ENCODE measurements at regions not wholly inside any gene's neighbourhood (a gene's known extent, or its start where the extent isn't known, plus 50 kb on each side); places are given as distances from the start of the nearest gene placed in this dataset.

DNA sequence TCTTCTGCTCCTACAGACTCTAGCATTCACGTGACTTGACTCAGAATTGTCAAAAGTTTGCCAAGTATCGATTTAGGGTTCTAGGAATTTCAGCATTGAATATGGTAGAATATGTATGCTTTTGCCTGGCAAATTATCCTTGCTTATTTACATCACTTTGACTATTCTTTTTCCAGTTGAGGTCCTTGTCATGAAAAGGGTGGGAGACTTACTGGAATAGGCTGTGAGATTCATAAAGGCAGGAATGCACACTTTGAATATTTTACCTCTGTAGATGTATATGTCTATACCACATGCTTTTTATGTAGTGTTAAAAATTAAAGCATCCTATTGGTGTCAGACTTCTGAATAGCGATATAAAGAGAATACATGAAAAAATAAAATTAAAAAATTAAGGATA is 378.8 kb upstream of the RARB start:
- no peaks in the 10 kb centered on the region for H3K27me3 Mint-ChIP-seq
- H3K9me3 Mint-ChIP-seq: peaks cover 10% of the 10 kb centered on the region
- no peak overlapping the region for H3K4me3 Mint-ChIP-seq
- H3K27ac Mint-ChIP-seq: no peak overlapping the region
- no peaks in the 10 kb centered on the region for H3K4me1 Mint-ChIP-seq (ENCODE audit: low read depth)
- H3K36me3 Mint-ChIP-seq (ENCODE audit: low read depth): no peaks in the 10 kb centered on the region

GRCh38 chr3:25053360-25053759 is 374.7 kb upstream of the RARB start:
- Mint-ChIP-seq H3K27me3 (no peaks in the 10 kb centered on the region), H3K36me3 (ENCODE audit: low read depth) (no peaks in the 10 kb centered on the region), H3K4me3 (no peak overlapping the region), H3K9me3 (peaks cover 10% of the 10 kb centered on the region), H3K27ac (no peak overlapping the region), H3K4me1 (ENCODE audit: low read depth) (no peaks in the 10 kb centered on the region)

DNA sequence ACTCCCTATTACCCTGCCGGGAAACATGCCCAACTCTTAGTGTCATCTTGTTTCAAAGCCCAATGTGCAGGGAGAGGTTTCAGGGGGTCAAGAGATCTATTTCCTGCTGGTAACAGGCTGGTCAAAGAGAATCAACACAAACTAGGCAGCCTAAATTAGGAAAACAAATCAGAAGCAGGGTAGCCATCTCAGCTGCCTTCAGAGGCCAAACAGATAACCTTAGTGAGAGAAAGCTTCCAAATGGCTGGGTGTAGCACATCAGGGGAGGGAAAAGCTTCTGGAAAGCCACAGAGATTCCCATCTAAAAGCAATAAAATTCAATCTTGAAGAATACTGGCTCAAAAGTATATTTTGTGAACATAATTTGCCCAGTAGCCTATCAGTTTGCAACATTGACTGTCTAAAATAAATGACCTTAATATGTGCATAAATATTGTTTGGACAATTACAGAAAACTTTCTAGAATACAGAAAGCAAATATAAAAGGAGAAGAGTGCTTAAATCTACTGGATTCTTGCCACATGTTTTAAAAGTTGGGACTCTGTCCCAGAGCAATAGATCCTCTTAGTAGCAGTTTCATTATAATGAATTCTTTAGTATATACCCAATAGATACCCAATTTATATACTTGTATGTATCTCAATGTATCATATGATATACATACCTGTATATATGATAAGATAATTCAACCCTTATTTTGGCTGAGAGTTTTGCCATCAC is 371.9 kb upstream of the RARB start:
- Mint-ChIP-seq H3K4me3 (no peak overlapping the region), H3K36me3 (ENCODE audit: low read depth) (no peaks in the 10 kb centered on the region), H3K9me3 (no peaks in the 10 kb centered on the region), H3K4me1 (ENCODE audit: low read depth) (no peaks in the 10 kb centered on the region), H3K27ac (no peak overlapping the region), H3K27me3 (no peaks in the 10 kb centered on the region)

DNA sequence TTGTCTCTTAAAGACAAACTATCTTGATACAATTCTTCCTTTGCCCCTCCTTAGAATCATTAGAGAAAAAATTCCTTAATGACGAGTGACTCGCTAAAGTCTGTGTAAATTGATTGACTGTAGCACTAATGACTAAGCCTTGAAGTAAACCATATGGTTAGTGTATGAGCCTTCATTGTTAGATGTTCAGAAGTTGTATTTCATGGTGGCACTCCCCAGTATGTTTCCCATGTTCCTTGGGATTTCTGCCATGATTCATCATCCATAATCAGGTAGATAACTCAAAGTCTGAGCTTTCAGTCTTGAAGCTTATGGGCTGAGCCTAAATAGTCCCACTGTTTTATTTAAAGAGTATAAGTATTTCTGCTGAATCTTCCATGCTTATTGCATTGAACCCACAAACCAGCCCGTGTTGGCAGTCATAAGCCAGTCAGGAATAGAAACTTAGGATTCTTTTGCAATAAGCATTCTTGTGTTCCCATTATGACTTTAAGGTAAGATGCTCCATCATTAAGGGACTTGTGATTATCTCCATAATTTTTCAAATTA is 371.2 kb upstream of the RARB start:
- Mint-ChIP-seq H3K36me3 (ENCODE audit: low read depth) (no peaks in the 10 kb centered on the region), H3K9me3 (no peaks in the 10 kb centered on the region), H3K4me3 (no peak overlapping the region), H3K27ac (no peak overlapping the region), H3K4me1 (ENCODE audit: low read depth) (no peaks in the 10 kb centered on the region), H3K27me3 (no peaks in the 10 kb centered on the region)

GRCh38 chr3:25057379-25057778 is 370.7 kb upstream of the RARB start:
- Mint-ChIP-seq H3K27ac (no peak overlapping the region), H3K4me3 (no peak overlapping the region), H3K4me1 (ENCODE audit: low read depth) (no peaks in the 10 kb centered on the region), H3K9me3 (no peaks in the 10 kb centered on the region), H3K27me3 (no peaks in the 10 kb centered on the region), H3K36me3 (ENCODE audit: low read depth) (no peaks in the 10 kb centered on the region)

DNA sequence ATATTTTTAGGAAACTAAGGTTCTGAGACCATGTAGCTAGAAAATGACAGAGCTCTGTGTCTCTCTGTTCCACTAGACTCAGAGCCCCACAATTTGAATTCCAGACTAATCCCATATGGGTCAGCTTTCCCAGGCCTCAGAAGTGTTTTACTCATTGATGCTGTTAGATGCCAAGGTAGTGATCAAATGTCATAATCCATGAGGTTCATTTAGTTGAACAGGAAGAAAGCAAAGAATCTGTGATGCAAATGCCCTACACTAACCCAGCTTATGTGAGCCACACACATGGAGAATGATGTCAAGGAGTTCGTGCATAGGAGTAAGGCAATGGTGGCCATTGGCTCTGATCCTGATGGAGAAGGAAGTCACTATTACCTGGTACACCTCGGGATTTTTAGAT is 363.4 kb upstream of the RARB start:
- H3K36me3 Mint-ChIP-seq (ENCODE audit: low read depth): no peaks in the 10 kb centered on the region
- H3K9me3 Mint-ChIP-seq: peaks cover 7% of the 10 kb centered on the region
- H3K4me3 Mint-ChIP-seq: no peak overlapping the region
- H3K27ac Mint-ChIP-seq: no peak overlapping the region
- no peaks in the 10 kb centered on the region for H3K27me3 Mint-ChIP-seq
- H3K4me1 Mint-ChIP-seq (ENCODE audit: low read depth): no peaks in the 10 kb centered on the region

- Mint-ChIP-seq H3K9me3 (peaks cover 14% of the 10 kb centered on the region), H3K27ac (no peak overlapping the region), H3K4me1 (ENCODE audit: low read depth) (no peaks in the 10 kb centered on the region), H3K4me3 (no peak overlapping the region), H3K36me3 (ENCODE audit: low read depth) (no peaks in the 10 kb centered on the region), H3K27me3 (no peaks in the 10 kb centered on the region)
Measured at GRCh38 chr3:25069970-25070369, 358.1 kb upstream of the RARB start.

GRCh38 chr3:25071846-25072245 is 356.2 kb upstream of the RARB start:
- Mint-ChIP-seq H3K9me3 (peaks cover 14% of the 10 kb centered on the region), H3K27me3 (no peaks in the 10 kb centered on the region), H3K4me1 (ENCODE audit: low read depth) (no peaks in the 10 kb centered on the region), H3K27ac (no peak overlapping the region), H3K36me3 (ENCODE audit: low read depth) (no peaks in the 10 kb centered on the region), H3K4me3 (no peak overlapping the region)

GRCh38 chr3:25073423-25073822 is 354.6 kb upstream of the RARB start:
- H3K9me3 Mint-ChIP-seq: peaks cover 10% of the 10 kb centered on the region
- no peaks in the 10 kb centered on the region for H3K4me1 Mint-ChIP-seq (ENCODE audit: low read depth)
- H3K27ac Mint-ChIP-seq: no peak overlapping the region
- H3K27me3 Mint-ChIP-seq: no peaks in the 10 kb centered on the region
- no peak overlapping the region for H3K4me3 Mint-ChIP-seq
- H3K36me3 Mint-ChIP-seq (ENCODE audit: low read depth): no peaks in the 10 kb centered on the region

GRCh38 chr3:25074149-25074548 is 353.9 kb upstream of the RARB start:
- Mint-ChIP-seq H3K4me3 (no peak overlapping the region), H3K27me3 (no peaks in the 10 kb centered on the region), H3K4me1 (ENCODE audit: low read depth) (no peaks in the 10 kb centered on the region), H3K27ac (no peak overlapping the region), H3K9me3 (peaks cover 7% of the 10 kb centered on the region), H3K36me3 (ENCODE audit: low read depth) (no peaks in the 10 kb centered on the region)

- H3K27me3 Mint-ChIP-seq: no peaks in the 10 kb centered on the region
- no peaks in the 10 kb centered on the region for H3K36me3 Mint-ChIP-seq (ENCODE audit: low read depth)
- H3K4me3 Mint-ChIP-seq: no peak overlapping the region
- no peak overlapping the region for H3K27ac Mint-ChIP-seq
- H3K4me1 Mint-ChIP-seq (ENCODE audit: low read depth): no peaks in the 10 kb centered on the region
- peaks cover 8% of the 10 kb centered on the region for H3K9me3 Mint-ChIP-seq
Measured at GRCh38 chr3:25080461-25080860, 347.6 kb upstream of the RARB start.

- Mint-ChIP-seq H3K9me3 (peaks cover 8% of the 10 kb centered on the region), H3K27ac (no peak overlapping the region), H3K4me1 (ENCODE audit: low read depth) (no peaks in the 10 kb centered on the region), H3K4me3 (no peak overlapping the region), H3K27me3 (no peaks in the 10 kb centered on the region), H3K36me3 (ENCODE audit: low read depth) (no peaks in the 10 kb centered on the region)
Measured at GRCh38 chr3:25084016-25084415, 344.0 kb upstream of the RARB start.

GRCh38 chr3:25086721-25087120 is 341.3 kb upstream of the RARB start:
- H3K27me3 Mint-ChIP-seq: no peaks in the 10 kb centered on the region
- no peaks in the 10 kb centered on the region for H3K4me1 Mint-ChIP-seq (ENCODE audit: low read depth)
- no peak overlapping the region for H3K4me3 Mint-ChIP-seq
- no peaks in the 10 kb centered on the region for H3K36me3 Mint-ChIP-seq (ENCODE audit: low read depth)
- H3K9me3 Mint-ChIP-seq: peaks cover 7% of the 10 kb centered on the region
- no peak overlapping the region for H3K27ac Mint-ChIP-seq

GRCh38 chr3:25088284-25088683 is 339.8 kb upstream of the RARB start:
- Mint-ChIP-seq H3K36me3 (ENCODE audit: low read depth) (no peaks in the 10 kb centered on the region), H3K4me1 (ENCODE audit: low read depth) (no peaks in the 10 kb centered on the region), H3K9me3 (peaks cover 8% of the 10 kb centered on the region), H3K27me3 (no peaks in the 10 kb centered on the region), H3K27ac (no peak overlapping the region), H3K4me3 (no peak overlapping the region)

GRCh38 chr3:25090698-25091453 is 337.2 kb upstream of the RARB start:
- no peak overlapping the region for H3K4me3 Mint-ChIP-seq
- no peaks in the 10 kb centered on the region for H3K4me1 Mint-ChIP-seq (ENCODE audit: low read depth)

More at GRCh38 chr3:25090698-25091453, 337.2 kb upstream of the RARB start:
- Mint-ChIP-seq H3K36me3 (ENCODE audit: low read depth) (no peaks in the 10 kb centered on the region), H3K27ac (no peak overlapping the region), H3K27me3 (no peaks in the 10 kb centered on the region), H3K9me3 (peaks cover 3% of the 10 kb centered on the region)

All from stimulated activated naive CD8-positive, alpha-beta T cell treated with anti-CD3 and anti-CD28 coated beads, Interleukin-15, Interleukin-2, amounts not matched to agents 100 ng/mL and 50 ng/mL, for 24 hours (primary cell).